ES-I3 (cell line): ENCODE measurements at regions not wholly inside any gene's neighbourhood (a gene's known extent, or its start where the extent isn't known, plus 50 kb on each side); places are given as distances from the start of the nearest gene placed in this dataset.

Experiments used
- H3K36me3 ChIP-seq: 2 replicates; pipeline ENCODE4 v1.6.1; 2013; ENCODE audit warnings: mild to moderate bottlenecking, low read length, control low read depth, moderate library complexity; ENCODE audit not compliant: insufficient read depth
- H3K4me1 ChIP-seq: 2 replicates; pipeline ENCODE4 v1.6.1; 2013; ENCODE audit warnings: mild to moderate bottlenecking, control low read depth, low read length; ENCODE audit not compliant: insufficient read depth
- H3K9ac ChIP-seq: 2 replicates; pipeline ENCODE4 v1.6.1; 2013; ENCODE audit warnings: low read depth, mild to moderate bottlenecking, low read length, moderate library complexity
- H3K9me3 ChIP-seq: 2 replicates; pipeline ENCODE4 v1.6.1; 2013; ENCODE audit warnings: mild to moderate bottlenecking, low read length, moderate library complexity; ENCODE audit not compliant: control insufficient read depth, insufficient read depth

GRCh38 chr13:99027661-99028425 lies 50.0 kb upstream of the DOCK9 start:
- H3K9me3 ChIP-seq: no peaks in the 10 kb centered on the region; the same call in 1 of the 2 replicates
- no peaks in the 10 kb centered on the region for H3K4me1 ChIP-seq
- H3K36me3 ChIP-seq: no peaks in the 10 kb centered on the region
- H3K9ac ChIP-seq: no peak overlapping the region

DNA sequence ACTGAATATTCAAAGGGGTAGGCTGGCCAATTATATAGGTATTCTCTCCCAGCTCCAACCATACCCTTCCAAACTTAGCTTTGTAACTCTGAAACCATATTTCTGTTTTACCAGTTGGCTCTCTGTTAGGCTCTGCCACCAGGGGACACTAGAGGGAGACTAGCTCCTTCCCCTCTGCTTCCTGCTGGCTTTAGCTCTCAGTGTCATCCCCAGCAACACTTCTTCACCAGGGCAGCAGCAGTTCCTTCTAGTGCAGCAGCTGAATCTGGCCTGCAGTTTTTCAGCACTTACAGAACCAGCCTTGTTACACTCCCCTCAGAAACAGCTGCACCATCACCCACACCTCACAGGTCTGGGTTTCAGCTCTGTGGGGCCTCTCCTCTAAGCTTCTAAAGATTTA lies 51.0 kb upstream of the DOCK9 start:
- H3K4me1 ChIP-seq: no peaks in the 10 kb centered on the region
- no peak overlapping the region for H3K9ac ChIP-seq
- no peaks in the 10 kb centered on the region for H3K36me3 ChIP-seq
- H3K9me3 ChIP-seq: no peaks in the 10 kb centered on the region; the same call in 1 of the 2 replicates

GRCh38 chr13:99029576-99029975 lies 51.7 kb upstream of the DOCK9 start:
- Histone ChIP-seq H3K9ac (no peak overlapping the region), H3K36me3 (no peaks in the 10 kb centered on the region), H3K4me1 (no peaks in the 10 kb centered on the region), H3K9me3 (no peaks in the 10 kb centered on the region; the same call in 1 of the 2 replicates)

DNA sequence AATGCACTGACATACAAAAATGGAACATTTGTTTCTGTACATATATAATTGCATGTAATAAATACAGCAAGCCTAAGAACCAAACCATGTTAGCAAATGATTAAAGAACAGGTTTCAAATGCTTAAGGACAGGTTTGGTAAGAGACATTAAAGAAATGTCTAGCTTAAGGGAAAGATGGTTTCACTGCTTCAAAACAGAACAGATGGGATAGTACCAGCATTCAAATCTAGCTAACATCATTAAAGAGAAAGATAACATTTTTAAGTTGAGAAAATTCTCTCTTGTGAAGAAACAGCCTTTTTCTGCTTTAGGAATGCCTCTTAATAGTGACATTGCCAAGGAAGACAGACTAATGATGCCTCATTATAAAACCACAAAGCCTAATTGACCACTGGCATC lies 52.5 kb upstream of the DOCK9 start:
- Histone ChIP-seq H3K36me3 (no peaks in the 10 kb centered on the region), H3K4me1 (no peaks in the 10 kb centered on the region), H3K9me3 (no peaks in the 10 kb centered on the region; the same call in 1 of the 2 replicates), H3K9ac (no peak overlapping the region)

- Histone ChIP-seq H3K36me3 (no peaks in the 10 kb centered on the region), H3K9ac (no peak overlapping the region), H3K9me3 (no peaks in the 10 kb centered on the region; the same call in 1 of the 2 replicates), H3K4me1 (no peaks in the 10 kb centered on the region)
Measured at GRCh38 chr13:99031832-99032231, 54.0 kb upstream of the DOCK9 start.

GRCh38 chr13:99033814-99034213 lies 56.0 kb upstream of the DOCK9 start:
- no peaks in the 10 kb centered on the region for H3K4me1 ChIP-seq
- H3K36me3 ChIP-seq: no peaks in the 10 kb centered on the region
- no peak overlapping the region for H3K9ac ChIP-seq
- H3K9me3 ChIP-seq: no peaks in the 10 kb centered on the region

- H3K9ac ChIP-seq: no peak overlapping the region
- no peaks in the 10 kb centered on the region for H3K4me1 ChIP-seq
- H3K36me3 ChIP-seq: no peaks in the 10 kb centered on the region
- H3K9me3 ChIP-seq: no peaks in the 10 kb centered on the region
Measured at GRCh38 chr13:99034333-99035085, 56.6 kb upstream of the DOCK9 start.

- no peaks in the 10 kb centered on the region for H3K9me3 ChIP-seq
- no peaks in the 10 kb centered on the region for H3K36me3 ChIP-seq
- H3K4me1 ChIP-seq: no peaks in the 10 kb centered on the region
- no peak overlapping the region for H3K9ac ChIP-seq
Measured at GRCh38 chr13:99035715-99036114, 57.9 kb upstream of the DOCK9 start.

DNA sequence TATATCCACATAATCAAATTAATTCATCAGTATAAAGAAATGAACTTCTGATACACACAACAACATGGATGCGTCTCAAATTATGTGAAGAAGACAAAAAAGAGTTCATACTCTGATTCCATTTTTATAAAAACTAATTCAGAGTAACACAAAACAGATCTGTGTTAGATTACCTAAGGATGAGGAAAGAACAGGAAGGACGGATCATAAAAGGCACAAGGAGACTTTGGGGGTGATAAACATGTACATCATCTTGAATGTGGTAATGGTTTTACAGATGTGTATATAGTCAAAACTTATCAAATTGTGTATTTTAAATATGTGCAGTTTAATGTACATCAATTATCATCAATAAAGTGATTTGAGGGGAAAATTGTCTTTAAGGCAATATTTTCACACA lies 59.9 kb upstream of the DOCK9 start:
- Histone ChIP-seq H3K36me3 (no peaks in the 10 kb centered on the region), H3K4me1 (no peaks in the 10 kb centered on the region), H3K9ac (no peak overlapping the region), H3K9me3 (no peaks in the 10 kb centered on the region)

DNA sequence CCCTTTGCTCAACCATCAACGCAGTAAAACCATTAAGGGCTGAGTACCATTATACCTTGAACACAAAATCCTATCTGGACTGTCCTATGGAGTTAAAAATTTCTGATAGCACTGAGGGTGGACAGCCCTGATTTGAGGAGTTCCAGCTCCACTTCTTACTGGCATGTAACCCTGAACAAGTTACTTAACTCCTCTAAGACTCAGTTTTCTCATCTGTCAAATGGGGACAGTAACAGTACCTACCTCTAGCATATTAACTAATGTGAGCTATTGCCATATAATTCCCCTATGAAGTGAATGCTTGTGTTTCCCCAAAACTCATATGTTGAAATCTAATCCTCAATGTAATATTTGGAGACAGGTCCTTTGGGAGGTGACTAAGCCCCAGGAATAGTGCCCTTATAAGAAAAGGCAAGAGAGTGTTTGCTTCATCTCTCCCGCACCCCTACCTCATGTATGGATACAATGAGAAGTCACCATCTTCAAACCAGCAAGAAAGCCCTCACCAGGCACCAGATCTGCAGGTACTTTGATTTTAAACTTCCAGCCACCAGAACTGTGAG lies 61.9 kb upstream of the DOCK9 start:
- no peaks in the 10 kb centered on the region for H3K9me3 ChIP-seq
- no peaks in the 10 kb centered on the region for H3K4me1 ChIP-seq
- H3K9ac ChIP-seq: no peak overlapping the region
- no peaks in the 10 kb centered on the region for H3K36me3 ChIP-seq

- H3K4me1 ChIP-seq: no peaks in the 10 kb centered on the region
- no peak overlapping the region for H3K9ac ChIP-seq
- H3K9me3 ChIP-seq: no peaks in the 10 kb centered on the region
- no peaks in the 10 kb centered on the region for H3K36me3 ChIP-seq
Measured at GRCh38 chr13:99040536-99041131, 62.8 kb upstream of the DOCK9 start.

DNA sequence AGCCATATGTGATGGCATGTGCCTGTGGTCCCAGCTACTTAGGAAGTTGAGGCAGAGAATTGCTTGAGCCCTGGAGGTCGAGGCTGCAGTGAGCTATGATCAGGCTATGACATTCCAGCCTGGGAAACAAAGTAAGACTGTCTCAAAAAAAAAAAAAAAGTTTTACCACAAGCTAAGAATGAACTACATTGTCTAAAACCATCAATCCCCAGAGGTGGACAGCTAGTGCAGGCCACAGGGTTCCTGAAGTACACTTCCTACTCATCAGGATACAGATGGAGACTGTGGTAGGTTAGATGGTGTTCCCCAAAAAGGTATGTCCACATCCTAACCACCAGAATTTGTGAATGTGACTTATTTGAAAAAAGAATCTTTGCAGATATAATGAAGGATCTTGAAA lies 63.5 kb upstream of the DOCK9 start:
- Histone ChIP-seq H3K9me3 (no peaks in the 10 kb centered on the region), H3K4me1 (no peaks in the 10 kb centered on the region), H3K9ac (no peak overlapping the region), H3K36me3 (no peaks in the 10 kb centered on the region)

GRCh38 chr13:99041788-99042187 lies 63.9 kb upstream of the DOCK9 start:
- Histone ChIP-seq H3K9me3 (no peaks in the 10 kb centered on the region), H3K9ac (no peak overlapping the region), H3K4me1 (no peaks in the 10 kb centered on the region), H3K36me3 (no peaks in the 10 kb centered on the region)

DNA sequence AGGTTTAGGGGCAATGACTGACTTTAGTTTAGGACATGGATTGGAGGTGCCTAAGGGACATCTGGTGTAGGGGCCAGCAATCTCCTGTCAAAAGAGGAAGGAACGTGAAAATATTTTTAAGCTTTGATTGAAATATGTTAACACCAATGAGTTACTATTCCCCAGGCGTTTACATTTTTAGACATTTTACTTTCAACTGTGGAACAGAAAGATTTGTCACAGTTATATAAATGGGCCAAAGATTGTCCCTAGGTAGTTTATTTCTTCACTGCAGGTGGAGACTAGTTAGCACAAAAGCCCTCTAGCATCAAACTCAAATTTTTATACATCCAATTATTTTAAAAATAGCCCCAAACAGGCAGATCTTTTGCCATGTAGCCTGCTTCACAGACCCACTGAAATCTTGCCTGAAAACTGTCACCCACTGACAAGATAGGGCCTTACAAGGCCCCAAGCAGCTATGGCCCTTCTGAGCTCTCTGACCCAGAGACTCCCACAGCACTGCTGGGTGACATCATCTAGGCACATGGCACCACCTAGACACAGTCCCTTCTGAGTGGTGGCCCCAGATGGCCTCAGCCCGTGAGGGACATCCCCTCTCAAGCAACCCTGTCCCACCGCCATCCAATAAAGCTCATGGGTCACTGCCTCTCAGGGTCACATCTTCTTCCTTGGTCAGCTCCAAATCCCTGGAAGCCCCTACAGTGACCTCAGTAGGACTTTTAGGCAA lies 64.8 kb upstream of the DOCK9 start:
- Histone ChIP-seq H3K9me3 (no peaks in the 10 kb centered on the region), H3K36me3 (no peaks in the 10 kb centered on the region), H3K9ac (no peak overlapping the region), H3K4me1 (no peaks in the 10 kb centered on the region)
